GM19324 (cell line): ENCODE measurements at regions not wholly inside any gene's neighbourhood (a gene's known extent, or its start where the extent isn't known, plus 50 kb on each side); places are given as distances from the start of the nearest gene placed in this dataset.

Experiments used
- ATAC-seq: cut with Tn5 transposase; IDR thresholded peaks from one replicate; pipeline ENCODE4 v1.9.1; 2021; ENCODE audit warnings: mild to moderate bottlenecking, moderate library complexity; ENCODE audit not compliant: unreplicated experiment, low FRiP score

DNA sequence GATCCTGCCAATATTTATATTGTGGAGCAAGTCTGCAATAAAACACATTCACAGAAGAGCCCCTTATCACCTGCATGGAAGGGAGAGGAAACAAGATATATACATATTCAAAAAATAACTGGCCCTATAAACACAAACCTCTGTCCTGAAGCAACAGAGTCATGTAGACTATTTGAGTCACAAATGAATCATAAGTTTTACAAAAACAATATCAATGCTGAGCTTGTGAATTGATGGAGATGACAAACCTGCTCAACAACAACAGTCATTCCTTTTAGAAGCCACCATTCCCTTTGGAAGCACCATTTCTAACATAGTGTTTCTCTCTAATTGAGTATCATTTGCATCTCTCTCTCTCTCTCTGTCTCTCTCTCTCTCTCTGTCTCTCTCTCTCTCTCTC lies 313.9 kb downstream of the MID1IP1 start:
- no peak for ATAC-seq

DNA sequence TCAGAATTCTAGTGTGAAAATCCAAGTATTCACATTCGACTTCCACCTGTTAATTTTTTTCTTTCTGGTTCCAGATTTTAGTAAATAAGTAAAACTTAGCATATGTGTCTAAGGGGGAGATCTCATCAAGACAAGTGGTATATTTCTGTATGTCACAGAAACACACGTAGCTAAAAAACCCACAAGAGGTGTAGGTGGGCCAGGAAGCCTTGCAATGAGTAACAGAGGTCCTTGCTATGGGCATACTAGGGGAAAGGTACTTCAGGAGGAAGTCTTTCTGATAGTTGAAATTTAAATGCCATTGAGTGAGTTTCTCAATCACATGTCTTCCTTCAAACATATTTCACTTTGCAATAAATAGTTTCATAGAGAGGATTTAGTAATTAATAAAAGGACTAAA lies 315.8 kb downstream of the MID1IP1 start:
- ATAC-seq = no peak

- no peak for ATAC-seq
Measured at GRCh38 chrX:39121903-39122302, 320.6 kb downstream of the MID1IP1 start.

GRCh38 chrX:39125834-39126233 lies 324.6 kb downstream of the MID1IP1 start:
- no peak for ATAC-seq

DNA sequence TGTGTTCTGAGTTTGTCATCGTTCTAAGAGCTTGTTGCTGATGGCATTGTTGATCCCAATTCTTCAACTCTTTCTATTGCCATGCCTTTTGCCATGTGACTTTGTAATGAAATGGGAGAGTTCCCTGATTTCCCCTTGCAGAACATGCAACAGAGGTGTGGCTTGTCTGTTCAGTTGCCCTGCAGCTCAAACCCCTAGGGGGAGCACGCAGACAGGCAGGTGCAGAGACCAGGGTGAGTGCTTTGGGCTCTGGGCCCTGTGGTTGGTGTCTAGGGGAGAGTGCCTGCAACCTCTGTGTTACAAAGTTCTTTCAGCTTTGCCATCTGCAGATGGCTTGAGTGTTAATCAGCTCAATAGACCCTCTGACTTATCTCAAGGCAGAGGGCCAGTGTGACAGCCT lies 332.7 kb downstream of the MID1IP1 start:
- ATAC-seq = no peak

DNA sequence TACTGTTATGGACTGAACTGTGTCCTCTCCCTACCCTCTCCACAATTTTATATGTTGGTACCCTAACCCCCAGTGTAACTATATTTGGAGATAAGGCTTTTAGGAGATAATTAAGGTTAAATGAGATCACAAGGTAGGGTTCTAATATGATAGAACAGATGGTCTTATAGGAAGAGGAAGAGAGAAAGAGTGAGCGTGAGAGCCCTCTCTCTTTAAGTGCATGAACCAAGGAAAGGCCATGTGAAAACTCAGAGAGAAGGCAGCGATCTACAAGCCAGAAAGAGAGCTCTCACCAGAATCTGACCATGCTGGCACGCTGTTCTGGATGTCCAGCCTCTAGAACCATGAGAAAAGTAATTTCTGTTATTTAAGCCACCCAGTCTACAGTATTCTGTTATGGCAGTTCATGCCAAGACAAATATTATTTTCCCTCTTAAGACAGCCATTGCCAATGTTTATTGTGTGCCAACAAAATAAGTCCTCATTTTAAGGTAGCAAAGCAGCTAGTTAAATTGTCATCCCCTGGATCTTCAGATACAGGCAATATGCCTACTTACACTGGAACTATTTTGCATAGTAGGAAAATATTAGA lies 336.2 kb downstream of the MID1IP1 start:
- ATAC-seq = no peak

GRCh38 chrX:39140581-39140980 lies 339.3 kb downstream of the MID1IP1 start:
- ATAC-seq = no peak

- peak; percentile 42 for ATAC-seq
Measured at GRCh38 chrX:39144323-39144722, 343.1 kb downstream of the MID1IP1 start.

GRCh38 chrX:39144956-39145355 lies 343.7 kb downstream of the MID1IP1 start:
- no peak for ATAC-seq

DNA sequence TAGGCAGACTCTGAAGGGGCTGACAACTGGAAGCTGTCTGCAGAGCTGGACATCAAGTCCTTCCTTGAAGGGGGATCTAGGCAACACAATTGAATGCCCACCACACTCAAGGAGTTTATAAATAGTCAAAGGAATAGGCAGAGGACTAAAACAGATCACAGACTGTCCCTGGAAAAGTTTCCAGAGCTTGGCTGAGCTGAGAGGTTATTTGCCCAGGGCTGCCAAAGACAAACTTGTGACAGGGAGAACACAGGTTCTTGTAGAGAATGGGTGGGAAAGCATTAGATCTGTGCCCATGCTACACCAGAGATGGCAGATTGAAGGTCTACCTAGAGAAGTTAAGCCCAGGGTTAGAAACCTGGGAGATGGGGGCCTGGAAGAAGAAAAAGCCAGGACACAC lies 344.6 kb downstream of the MID1IP1 start:
- ATAC-seq = no peak

GRCh38 chrX:39149761-39150160 lies 348.5 kb downstream of the MID1IP1 start:
- ATAC-seq = no peak

DNA sequence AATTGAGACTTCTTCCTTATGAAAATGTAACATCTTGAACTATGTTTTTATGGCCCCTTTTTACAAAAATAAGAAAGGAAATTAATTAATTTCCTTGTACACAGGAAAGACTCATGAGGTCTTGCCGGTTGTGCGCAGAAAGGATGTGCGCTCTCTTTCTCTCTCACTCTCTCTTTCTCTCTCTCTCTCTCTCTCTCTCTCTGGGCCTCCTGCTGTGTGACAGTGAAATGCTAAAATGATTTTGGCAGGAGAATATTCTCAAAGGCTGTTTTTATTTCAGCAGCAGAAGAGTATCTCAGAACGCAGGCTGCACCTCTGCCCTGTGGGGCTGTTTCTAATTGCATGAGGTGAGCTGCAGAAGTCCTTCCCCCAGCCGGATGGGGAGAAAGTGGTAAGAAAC lies 349.0 kb downstream of the MID1IP1 start:
- no peak for ATAC-seq

- ATAC-seq = no peak
Measured at GRCh38 chrX:39150621-39151020, 349.4 kb downstream of the MID1IP1 start.

DNA sequence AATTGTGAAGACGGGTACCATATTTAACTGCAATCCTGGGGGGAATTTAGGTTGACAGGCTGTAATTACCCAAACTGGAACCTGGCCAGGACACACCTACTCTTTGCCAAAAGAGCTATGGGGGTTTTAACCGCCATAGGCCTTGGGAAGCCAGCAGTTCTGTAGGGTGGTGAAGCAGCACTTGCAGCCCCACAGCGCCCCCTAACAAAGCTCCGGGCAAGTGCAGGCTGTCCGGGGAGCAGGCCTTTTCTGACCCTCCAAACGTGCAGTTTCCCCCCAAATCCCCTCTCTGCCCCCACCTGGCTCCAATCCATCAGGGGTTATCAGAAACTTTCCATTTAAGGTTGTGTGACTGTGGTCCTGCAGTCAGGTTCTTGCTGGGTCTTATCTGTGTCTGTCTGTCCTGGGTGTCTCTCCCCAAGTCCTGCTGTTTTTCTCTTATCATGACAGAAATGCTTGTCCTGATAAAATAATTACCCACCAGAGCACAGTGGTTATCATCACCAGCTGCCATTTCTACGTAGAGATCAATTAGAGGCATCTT lies 350.9 kb downstream of the MID1IP1 start:
- ATAC-seq = no peak

- no peak for ATAC-seq
Measured at GRCh38 chrX:39156051-39156450, 354.8 kb downstream of the MID1IP1 start.

DNA sequence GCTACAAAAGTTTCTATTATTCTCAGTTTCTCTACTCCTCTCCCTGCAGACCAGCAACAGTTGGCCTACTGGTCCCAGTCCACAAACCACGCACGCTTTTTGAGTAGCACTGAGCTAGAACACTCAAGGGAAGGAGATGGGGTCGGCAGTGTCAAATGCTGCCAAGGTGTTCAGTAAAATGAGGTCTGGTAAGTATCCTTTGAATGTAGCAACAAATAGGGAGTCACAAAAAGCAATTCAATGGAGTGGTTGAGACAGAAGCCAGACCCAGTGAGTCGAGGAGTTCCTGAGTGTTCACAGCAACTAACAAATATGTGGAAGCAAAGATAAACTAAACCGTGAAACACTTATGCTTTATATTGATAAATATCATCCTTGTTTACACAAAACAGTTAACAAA lies 355.7 kb downstream of the MID1IP1 start:
- no peak for ATAC-seq

DNA sequence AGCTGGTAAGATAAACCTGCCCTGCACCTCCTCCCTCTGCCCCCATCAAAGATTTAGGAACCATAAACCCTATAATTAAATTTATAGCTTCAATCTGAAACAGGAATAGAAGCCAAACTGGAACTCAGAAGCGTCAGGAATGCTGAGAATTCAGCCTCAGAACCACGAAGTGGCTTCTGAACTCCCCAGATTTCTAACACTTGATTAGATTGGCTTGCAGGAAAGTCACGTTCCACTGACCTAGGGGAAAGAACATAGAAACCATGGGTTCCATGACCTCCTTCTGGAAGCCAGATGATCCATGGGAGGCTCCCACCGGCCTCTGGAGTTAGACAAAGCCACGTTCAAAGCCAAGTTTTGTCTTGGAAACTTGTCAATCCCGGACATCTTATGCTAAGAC lies 356.5 kb downstream of the MID1IP1 start:
- ATAC-seq = no peak

DNA sequence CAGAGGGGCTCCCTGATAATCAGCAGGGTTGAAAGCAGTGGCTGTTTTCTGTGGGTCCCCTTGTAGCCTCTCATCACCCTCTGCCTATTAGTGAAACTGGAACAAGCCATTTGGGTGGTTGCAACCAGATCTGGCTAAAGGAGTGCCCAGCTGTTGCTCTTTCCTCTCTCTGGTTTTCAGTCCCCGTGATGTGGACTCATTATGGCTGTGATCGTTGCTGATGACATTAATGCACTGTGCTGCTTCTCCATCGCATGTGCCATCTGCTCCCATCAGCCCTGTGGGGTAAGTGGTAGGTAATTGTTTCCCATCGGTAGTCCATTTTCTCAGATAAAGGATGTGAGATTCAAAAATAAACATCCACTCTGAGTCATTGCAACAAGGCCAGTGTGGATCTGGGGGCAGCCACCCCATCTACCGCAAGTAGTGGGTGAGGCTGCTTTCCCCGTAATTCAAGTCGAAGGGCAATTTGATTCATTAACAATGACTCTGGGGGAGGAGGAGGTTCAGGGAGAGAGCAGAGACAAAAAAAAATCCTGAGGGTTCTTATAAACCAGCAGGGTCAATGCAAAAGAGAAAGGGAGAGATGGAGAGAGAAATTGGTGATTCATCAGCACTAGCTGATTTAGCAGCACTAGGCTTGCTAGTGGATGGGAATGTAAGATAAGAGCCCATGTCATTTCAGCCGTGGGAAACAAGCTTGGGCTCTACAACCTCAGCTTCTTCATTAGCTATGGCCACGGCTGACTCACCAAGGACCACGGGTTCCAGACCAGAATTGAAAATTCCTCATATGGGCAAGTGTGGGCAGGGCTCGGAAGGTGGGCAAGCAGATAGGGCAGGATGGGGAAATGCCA lies 357.8 kb downstream of the MID1IP1 start:
- no peak for ATAC-seq

DNA sequence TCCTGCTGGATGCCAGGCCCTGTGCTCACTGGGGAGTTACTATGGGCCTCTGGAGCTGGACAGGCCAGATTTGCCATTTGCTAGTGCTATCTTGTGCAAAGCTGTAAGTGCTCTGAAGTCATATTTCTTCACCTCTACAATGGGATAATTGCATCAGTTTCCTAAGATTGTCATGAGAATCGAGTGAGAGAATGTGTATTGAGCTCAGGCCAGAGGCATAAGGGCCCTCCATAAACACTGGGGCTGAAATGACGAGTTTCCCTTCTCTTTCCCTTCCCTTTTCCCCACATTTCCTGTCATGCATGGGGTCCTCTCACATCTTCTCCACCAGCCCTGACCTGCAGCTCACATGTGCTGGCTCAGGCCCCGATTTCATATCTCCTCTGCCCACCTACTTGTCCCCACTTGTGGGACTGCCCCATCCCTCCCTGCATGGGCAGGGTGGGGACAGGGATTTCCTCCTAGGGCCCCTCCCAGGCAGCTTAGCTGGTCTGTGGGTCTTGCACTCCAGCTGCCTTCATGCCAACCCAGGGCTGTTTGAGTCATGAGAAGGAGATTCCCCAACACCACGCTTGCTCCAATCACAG lies 358.8 kb downstream of the MID1IP1 start:
- ATAC-seq = no peak

GRCh38 chrX:39161611-39162255 lies 360.5 kb downstream of the MID1IP1 start:
- no peak for ATAC-seq

- no peak for ATAC-seq
Measured at GRCh38 chrX:39162322-39162735, 361.1 kb downstream of the MID1IP1 start.
